HG03442 (cell line): ENCODE measurements at regions not wholly inside any gene's neighbourhood (a gene's known extent, or its start where the extent isn't known, plus 50 kb on each side); places are given as distances from the start of the nearest gene placed in this dataset.
"Not testable (repeated sequence)": the region's sequence is repeated elsewhere in the genome, so short reads cannot be mapped to it uniquely, and the experiment has no call there.

ENCODE experiments used
- ATAC-seq: cut with Tn5 transposase; IDR thresholded peaks from one replicate; pipeline ENCODE4 v1.9.1; 2021; ENCODE audit warnings: mild to moderate bottlenecking, moderate library complexity; ENCODE audit not compliant: unreplicated experiment

DNA sequence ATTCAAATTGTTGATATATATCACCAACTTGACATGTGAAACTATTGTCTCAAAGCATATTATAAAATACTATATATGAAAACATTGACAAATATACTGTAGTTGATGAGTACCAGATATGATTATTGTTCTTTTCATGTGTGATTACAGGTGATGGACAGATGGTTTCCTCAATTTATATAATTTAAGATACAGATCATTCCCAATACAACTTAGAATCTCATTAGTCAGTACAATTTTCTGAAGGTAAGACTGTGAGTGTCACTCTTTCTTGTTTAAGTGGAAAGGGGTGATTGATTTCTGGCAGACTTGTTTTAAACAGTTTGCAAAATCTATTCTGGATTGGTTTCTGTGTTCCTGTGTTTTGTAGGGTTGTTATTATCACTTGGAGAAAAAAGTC is 498.8 kb downstream of the IRS2 start:
- no peak for ATAC-seq

DNA sequence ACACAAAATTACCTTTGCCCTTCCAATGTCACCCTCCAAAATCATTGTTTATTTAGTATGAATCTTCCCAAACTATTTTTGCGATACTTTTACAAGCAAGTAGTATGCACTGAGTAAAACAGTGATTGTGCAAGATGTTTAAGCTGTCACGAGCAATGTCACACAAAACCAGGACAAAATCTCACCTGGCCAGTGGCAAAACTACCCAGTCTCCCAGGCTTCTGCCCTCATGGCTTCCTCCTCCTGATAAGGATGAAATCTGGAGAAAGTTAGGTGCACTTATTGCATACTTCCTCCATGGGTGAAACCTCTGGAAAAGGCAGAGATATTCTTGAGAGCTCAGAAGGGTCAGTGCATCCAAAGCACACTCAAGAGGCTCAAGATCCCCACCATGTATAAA is 500.8 kb downstream of the IRS2 start:
- no peak for ATAC-seq

DNA sequence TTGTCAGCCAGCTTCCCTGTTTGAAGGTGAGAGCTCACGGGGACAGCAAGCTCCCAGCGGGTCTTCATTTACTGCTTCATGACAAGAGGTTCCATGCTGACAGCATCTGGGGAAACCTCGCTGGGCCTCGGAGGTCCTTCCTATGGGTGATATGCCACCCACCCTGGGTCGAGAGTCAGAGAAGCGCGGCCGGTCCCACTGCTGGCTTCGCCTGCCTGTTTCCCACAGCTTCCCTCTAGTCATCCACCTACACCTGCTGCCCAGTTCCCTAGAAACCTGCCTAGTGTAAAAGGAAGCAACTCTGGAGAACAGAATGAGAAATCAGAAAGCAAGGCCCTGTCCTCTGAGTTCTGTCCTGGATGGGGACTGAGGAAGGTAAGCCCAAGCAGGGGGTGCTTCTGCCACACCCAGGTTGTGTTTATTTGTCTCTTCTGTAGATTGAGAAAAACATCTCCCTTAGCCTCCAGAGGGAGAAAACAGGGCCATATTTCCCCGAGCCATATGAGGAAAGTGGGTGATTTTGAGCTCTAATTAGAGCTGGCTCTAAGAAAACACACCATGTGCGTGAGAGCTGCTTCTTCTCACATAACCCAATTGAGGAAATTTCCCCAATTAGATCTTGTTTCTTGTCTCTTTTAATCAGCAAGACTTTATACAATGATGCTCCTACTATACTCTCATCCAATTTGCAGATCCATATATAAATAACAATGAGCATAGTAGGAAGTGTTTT is 504.3 kb downstream of the IRS2 start:
- no peak for ATAC-seq

DNA sequence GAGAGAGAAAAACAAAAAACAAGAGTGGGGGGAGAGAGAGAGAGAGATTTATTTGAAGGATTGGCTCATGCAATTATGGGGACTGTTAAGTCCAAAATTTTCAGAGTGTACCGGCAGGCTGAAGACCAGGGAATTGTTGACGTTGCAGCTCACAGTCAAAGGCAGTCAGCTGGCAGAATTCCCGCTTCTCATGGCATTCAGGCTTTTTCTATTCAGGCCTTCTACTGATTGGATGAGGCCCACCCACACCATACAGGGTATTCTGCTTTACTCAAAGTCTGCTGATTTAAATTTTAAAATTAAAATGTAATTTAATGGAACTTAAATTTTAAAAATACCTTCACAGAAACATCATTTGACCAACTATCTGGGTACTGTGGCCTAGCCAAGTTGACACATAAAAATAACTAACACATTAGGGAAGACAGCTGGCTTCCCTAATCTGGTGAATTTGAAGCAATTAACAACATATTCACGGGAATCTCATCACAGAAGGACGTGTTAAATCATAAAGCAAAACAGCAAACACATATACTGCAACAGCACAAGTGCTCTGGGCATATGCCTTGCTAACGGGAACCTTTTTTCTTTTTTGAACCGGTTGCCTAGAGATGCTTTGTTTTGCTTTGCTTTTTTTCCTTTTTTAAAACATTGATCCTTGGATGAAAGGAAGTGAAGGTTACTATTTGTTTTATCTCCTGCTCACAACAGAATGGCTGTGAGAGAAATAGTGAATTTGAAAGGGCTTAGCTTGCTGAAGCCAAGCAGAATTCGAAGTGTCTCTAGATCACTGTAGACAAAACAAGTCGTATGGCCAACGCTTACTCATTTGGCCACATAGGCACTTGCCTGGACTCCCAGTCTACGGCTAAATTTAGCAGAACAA is 505.1 kb downstream of the IRS2 start:
- no peak for ATAC-seq

DNA sequence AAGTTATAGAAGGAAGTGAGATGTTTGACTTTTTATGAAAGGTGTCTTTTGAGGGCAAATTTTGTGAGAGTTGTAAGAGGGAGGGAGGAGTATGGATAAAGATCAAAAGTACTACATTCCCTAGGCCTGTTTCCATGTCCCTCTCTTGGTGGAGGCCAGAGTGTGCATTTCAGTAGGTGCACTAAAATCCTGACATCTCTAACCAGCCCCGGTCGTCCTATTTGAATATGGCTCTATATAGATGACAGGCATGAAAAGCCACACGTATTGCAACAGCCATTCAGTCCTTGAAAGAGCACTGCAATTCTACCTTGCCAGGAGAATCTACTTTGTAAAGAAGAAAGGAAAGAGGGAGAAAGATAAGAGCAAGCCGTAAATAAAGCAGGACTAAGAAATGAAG is 510.1 kb downstream of the IRS2 start:
- ATAC-seq, result no peak

DNA sequence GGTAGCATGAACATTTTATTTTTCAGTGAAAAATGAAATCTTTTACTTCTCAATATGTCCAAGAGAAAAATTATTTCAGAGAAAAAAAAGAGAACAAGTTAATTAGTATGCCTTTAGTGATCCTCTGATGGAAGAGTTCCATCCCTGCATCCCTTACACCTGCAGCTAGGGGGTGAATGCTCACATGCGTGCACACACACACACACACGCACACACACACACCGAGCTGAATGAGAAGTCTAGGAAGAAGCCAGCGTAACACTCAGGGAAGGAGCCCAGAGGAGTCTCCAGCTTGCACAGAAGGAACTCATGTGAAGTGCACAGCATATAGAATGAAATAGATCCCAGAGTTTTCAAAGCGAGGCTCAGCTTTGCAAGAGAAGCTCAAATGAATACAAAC is 510.5 kb downstream of the IRS2 start:
- ATAC-seq, result no peak

DNA sequence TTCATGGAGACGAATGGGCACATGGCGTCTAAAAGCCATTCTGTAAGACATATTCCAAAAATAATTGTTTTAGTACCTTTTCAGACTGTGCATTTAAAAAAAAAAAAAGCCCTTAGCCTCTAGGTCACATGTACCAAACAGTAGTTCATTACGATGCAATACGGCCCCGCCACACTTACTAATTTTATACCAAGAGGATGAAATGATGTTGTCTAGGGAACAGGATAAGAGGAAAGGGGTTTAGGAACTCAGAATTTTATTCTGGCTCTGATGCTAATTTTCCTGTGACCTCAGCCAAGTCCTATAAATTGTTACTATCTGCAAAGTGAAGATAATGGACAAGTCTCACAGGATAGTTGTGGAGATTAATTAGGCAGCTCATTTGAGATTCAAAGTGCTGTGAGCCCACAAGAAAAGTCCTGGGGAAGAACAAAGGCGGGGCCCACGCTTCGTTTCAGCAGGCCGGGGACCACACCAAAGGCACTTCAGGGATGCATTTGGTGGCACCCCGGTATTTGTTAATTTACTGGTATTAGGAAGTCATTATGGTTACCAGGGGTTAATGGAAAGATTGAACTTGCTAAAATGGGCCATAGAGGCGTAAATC is 511.1 kb downstream of the IRS2 start:
- ATAC-seq, result no peak

DNA sequence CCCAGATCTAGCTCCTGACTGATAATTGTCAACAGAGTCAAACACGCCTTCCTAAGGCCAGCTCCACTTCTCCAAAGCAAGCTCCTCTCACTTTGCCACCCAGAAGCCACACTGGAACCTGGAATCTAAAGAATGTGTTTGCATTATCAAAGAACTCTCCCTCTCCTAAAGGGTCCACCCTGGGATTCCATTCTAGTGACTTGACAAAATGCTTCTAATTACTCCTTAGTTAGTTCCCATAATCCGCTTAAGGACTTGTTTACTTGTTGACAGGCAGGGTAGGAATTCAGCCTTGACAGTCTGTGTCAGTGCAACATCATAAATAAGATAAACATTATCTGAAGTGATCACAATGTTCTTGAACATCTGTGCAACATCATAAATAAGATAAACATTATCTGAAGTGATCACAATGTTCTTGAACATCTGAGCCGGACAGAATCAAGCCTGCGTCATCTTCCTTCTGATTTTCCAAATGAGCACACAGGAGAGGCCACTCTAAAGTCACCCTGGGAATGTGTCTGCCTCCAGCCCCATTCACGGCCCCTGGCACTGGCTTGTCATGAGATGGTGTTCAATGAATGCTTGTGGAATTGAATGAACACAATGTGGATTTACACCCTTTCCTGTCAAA is 512.1 kb downstream of the IRS2 start:
- ATAC-seq, result no peak

DNA sequence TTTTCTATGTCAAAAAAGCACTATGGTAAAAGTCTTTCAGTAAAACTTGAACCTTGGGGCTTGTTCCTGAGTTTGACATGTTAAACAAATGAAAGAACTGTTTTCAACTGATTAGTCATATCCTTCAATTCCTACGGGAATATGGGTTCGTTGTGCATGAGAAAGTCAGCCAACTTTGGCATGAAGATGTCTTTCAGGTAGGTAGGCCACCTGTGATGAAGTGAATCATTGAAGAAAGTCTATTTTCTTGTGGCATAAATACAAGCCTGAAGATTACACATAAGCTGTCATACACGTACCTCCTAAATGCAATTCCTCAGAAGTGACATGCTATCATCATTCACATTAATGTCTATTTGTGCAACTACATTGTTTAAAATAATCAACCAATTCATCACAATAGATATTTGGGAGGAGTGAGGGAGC is 513.0 kb downstream of the IRS2 start:
- no peak for ATAC-seq

DNA sequence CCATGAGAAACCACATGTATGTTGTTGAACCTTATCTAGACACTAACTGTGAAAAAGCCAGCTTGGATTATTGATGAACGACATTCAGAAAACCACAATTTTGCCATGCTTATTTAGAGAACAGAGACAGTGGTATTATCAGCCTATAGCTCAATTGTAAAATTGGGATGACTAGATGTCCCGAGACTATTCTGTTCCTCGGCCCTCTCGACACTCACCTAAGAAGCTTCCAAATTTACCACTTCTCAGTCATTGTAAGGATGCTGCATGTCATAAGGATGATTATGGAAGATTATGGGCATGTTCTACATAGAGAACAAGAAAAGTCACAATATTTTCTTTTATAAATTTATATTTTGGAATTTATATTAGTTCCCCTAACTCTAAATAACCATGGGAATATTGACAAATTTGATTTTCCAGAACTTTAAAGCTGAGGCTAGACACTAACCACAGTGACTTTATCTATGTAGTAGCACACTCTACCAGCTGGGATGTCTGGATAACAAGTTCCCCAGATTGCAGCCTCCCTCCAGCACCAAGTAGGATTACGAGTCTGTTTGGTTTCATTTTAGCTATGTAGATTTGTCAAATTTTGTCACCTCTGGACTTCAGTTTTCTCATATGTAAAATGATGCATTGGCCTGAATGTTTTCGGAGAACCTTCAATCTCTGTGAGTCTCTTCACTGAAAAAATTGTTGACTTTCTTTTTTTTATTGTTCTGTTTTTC is 513.6 kb downstream of the IRS2 start:
- no peak for ATAC-seq

DNA sequence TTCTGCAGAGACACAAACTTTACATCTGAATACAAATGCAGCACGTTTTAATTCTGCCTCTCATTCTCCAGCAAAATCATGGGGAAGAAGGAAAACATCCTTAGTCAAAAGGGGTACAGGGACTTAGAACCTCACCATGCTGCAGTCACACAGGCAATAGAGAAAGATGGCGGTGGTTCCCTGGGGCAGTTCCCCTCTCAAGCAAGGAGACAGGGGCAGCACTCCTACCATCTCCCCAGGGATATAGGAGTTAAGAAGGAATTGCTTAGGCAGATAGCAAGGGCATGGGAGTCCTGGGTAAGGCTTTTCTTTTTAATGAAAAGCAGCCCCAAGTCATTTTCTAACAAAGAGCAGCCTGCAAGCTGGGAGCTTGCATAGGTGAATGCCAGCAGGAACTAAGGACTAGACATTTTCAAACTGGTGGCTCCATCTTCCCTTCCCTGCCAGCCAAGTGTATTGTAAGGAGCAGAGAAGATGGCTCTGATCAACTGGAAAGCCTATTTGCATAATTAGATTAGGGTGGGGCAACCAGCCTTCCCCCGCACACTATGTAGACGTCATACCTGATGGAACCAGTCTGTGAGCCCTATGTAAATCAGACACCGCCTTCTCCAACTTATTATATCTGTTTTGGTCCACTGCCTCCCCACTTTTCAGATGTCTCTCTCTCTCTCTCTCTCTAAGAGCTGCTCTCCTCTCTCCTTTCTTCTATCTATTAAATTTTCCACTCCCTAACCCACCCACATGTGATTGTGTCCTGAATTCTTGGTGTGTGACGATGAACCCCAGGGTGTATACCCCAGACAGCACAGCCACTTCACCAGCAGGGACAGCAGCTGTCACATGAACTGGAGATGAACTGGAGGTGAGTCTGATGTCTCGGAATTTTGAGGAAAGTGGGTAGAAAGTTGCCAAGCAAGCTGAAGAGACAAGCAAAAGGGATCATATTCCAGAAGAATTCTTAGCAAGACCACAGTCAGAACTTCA is 514.5 kb downstream of the IRS2 start:
- no peak for ATAC-seq

DNA sequence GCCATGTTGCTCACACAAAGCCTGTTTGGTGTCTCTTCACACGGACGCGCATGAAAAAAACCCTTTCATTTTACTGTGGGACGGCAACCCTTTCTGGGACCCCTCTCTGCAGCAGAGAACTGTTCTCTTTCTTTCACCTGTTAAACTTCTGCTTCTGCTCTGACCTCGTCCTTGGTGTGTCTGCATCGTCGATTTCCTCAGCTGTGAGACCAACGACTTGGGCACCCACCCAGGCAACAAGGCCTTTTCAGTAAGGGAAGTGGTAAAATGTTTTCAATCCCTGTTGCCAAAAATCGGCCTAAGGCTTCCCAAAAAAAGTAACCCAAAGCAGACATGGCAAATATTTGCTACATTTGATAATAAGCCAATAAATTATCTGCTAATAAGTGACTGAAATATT is 515.3 kb downstream of the IRS2 start:
- ATAC-seq, result no peak

DNA sequence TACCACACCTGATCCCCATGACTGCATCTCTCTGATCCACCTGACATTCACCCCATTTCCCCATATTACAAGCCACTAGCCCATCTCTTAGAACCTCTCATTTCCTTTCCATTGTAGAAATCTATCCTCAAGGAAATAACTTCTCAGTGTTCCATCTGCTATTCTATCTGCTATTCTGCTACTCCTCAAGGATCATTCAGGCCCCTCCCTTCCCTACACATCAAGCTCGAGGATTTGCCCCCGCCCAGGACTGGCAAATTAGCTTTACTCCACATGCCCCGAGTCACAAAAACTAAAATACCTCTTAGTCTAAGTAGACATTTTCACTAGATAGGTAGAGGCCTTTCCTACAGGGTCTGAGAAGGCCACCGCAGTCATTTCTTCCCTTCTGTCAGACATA is 517.0 kb downstream of the IRS2 start:
- not testable (repeated sequence) for ATAC-seq

DNA sequence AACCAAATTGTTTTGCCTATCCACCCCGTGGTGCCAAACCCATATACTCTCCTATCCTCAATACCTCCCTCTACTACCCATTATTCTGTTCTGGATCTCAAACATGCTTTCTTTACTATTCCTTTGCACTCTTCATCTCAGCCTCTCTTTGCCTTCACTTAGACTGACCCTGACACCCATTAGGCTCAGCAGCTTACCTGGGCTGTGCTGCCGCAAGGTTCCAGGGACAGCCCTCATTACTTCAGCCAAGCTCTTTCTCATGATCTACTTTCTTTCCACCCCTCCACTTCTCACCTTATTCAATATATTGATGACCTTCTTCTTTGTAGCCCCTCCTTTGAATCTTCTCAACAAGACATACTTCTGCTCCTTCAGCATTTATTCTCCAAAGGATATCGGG is 517.9 kb downstream of the IRS2 start:
- ATAC-seq, result not testable (repeated sequence)

DNA sequence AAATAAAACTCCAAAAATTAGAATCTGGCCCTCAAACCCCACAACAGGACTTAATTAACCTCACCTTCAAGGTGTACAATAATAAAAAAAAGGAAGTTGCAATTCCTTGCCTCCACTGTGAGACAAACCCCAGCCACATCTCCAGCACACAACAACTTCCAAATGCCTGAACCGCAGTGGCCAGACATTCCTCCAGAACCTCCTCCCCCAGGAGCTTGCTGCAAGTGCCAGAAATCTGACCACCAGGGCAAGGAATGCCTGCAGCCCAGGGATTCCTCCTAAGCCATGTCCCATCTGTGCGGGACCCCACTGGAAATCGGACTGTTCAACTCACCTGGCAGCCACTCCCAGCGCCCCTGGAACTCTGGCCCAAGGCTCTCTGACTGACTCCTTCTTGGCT is 519.0 kb downstream of the IRS2 start:
- not testable (repeated sequence) for ATAC-seq

DNA sequence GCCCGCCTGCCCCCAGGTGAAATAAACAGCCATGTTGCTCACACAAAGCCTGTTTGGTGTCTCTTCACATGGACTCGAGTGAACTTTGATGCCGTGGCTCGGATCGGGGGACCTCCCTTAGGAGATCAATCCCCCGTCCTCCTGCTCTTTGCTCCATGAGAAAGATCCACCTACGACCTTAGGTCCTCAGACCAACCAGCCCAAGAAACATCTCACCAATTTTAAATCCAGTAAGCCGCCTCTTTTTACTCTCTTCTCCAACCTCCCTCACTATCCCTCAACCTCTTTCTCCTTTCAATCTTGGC is 521.0 kb downstream of the IRS2 start:
- not testable (repeated sequence) for ATAC-seq

DNA sequence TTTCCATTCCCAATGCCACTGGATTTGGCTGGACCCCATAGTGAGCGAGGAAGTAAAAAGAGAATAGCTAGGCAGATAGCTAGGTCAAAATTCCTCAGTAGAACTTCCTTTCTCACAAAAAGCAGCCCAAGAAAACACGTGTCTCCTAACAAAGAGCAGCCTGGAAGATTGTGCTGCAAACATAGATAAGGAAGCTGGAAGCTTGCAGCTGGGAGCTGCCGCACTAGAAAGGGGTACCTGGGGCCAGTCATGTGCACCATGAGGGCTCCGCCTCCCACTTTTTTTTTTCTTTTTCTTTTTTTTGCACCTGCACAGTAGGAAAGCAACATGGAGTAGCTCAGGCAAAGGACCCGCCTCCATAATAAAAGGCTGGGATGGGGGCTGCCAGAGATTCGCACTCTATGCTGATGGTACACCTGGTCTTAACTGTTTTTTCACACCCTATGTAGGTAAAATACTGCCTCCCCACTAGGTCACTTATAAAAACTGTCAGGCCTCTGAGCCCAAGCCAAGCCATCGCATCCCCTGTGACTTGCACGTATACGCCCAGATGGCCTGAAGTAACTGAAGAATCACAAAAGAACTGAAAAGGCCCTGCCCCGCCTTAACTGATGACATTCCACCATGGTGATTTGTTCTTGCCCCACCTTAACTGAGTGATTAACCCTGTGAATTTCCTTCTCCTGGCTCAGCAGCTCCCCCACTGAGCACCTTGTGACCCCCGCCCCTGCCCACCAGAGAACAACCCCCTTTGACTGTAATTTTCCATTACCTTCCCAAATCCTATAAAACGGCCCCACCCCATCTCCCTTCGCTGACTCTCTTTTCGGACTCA is 521.6 kb downstream of the IRS2 start:
- ATAC-seq, result not testable (repeated sequence)

DNA sequence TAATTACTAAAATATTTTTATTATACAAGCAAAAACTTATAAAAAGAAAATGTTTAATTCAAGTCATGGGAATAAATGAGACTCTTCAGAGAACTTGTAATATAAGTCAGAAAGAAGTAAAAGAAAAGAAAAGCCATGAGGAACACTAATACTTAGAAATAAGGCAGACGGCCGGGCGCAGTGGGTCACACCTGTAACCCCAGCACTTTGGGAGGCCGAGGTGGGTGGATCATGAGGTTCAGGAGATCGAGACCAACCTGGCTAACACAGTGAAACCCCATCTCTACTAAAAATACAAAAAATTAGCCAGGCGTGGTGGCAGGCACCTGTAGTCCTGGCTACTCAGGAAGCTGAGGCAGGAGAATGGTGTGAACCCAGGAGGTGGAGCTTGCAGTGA is 528.6 kb downstream of the IRS2 start:
- ATAC-seq, result not testable (repeated sequence)
